Activated naive CD8-positive, alpha-beta T cell treated with anti-CD3 and anti-CD28 coated beads for 36 hours (primary cell): ENCODE measurements at regions not wholly inside any gene's neighbourhood (a gene's known extent, or its start where the extent isn't known, plus 50 kb on each side); places are given as distances from the start of the nearest gene placed in this dataset.
"Not testable (repeated sequence)": the region's sequence is repeated elsewhere in the genome, so short reads cannot be mapped to it uniquely, and the experiment has no call there.

Experiments used
- DNase-seq: peaks from one replicate; pipeline ENCODE4 v3.0.0; 2021
- H3K27ac Mint-ChIP-seq: one replicate; pipeline ENCODE4 v1.8.0; 2022; ENCODE audit warnings: mild to moderate bottlenecking, moderate library complexity, mixed read lengths
- H3K27me3 Mint-ChIP-seq: one replicate; pipeline ENCODE4 v1.8.0; 2022; ENCODE audit warnings: mild to moderate bottlenecking, mixed read lengths
- H3K36me3 Mint-ChIP-seq: one replicate; pipeline ENCODE4 v1.8.0; 2021; ENCODE audit warnings: mild to moderate bottlenecking, mixed read lengths
- H3K4me1 Mint-ChIP-seq: one replicate; pipeline ENCODE4 v1.8.0; 2021; ENCODE audit warnings: mixed read lengths
- H3K4me3 Mint-ChIP-seq: one replicate; pipeline ENCODE4 v1.8.0; 2022; ENCODE audit warnings: mild to moderate bottlenecking, moderate library complexity, mixed read lengths
- H3K9me3 Mint-ChIP-seq: one replicate; pipeline ENCODE4 v1.8.0; 2022; ENCODE audit warnings: mixed read lengths

DNA sequence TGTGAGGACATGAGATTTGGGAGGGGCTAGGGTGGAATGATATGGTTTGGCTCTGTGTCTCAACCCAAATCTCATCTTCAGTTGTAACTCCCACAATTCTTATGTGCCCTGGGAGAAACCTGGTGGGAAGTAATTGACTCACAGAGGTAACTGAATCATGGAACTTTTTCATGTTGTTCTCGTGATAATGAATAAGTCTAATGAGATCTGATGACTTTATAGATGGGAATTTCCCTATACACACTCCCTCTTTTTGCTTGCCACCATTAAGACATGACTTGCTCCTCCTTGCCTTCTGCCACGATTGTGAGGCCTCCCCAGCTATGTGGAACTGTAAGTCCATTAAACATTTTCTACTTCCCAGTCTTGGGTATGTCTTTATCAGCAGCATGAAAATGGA is 253.2 kb upstream of the GK2 start:
- Mint-ChIP-seq H3K9me3 (peaks cover 14% of the 10 kb centered on the region), H3K36me3 (peaks cover 2% of the 10 kb centered on the region), H3K27me3 (no peaks in the 10 kb centered on the region), H3K27ac (no peak overlapping the region), H3K4me3 (no peak overlapping the region), H3K4me1 (no peaks in the 10 kb centered on the region)
- no peak for DNase-seq

DNA sequence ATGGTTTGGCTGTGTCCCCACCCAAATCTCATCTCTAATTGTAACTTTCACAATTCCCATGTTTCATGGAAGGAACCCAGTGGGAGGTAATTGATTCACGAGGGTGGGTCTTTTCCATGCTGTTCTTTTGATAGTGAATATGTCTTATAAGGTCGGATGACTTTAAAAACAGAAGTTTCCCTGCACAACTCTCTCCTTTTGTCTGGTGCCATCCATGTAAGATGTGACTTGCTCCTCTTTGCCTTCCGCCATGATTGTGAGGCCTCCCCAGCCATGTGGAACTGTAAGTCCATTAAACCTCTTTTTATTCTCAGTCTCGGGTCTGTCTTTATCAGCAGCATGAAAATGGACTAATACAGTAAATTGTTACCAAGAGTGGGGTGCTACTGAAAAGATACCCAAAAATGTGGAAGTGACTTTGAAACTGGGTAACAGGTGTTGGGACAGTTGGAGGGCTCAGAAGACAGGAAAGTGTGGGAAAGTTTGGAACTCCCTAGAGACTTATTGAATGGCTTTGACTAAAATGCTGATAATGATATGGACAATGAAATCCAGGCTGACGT is 251.4 kb upstream of the GK2 start:
- H3K4me3 Mint-ChIP-seq, H3K4me1 Mint-ChIP-seq, H3K36me3 Mint-ChIP-seq, H3K27ac Mint-ChIP-seq, DNase-seq, H3K27me3 Mint-ChIP-seq: not testable (repeated sequence)
- H3K9me3 Mint-ChIP-seq: peaks cover 14% of the 10 kb centered on the region

DNA sequence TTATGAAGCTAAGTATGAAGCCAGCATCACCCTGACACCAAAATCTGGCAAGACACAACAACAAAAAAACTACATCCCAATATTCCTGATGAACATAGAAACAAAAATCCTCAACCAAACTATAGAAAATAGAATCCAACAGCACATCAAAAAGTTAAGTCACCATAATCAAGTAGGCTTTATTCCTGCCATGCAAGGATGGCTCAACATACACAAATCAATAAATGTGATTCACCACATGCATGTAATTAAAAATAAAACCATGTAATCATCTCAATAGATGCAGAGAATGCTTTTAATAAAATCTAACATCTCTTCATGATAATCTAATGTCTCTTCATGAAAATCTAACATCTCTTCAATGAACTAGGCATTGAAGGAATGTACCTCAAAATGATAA is 249.4 kb upstream of the GK2 start:
- peaks cover 2% of the 10 kb centered on the region for H3K36me3 Mint-ChIP-seq
- H3K27ac Mint-ChIP-seq: no peak overlapping the region
- peaks cover 14% of the 10 kb centered on the region for H3K9me3 Mint-ChIP-seq
- H3K4me1 Mint-ChIP-seq: no peaks in the 10 kb centered on the region
- peaks cover 3% of the 10 kb centered on the region for H3K27me3 Mint-ChIP-seq
- no peak overlapping the region for H3K4me3 Mint-ChIP-seq
- no peak for DNase-seq

DNA sequence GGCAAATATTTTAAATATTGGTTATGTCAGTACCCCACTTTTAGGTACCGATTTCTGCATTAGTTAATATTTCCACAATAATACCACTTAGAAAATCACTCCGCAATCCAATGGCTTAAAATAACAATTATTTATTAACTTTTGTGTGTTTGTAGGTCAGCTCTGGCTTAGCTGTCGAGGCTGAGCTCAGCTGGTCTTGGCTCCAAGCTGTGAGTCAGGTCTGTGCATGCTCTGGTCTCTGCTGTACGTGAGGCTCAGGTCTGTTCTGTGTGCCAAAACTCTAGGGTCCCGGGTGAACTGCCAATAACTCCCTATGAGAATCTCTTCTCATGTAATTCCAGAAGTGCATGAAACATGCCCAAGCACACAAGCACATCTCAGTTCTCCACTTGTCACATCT is 245.8 kb upstream of the GK2 start:
- H3K4me1 Mint-ChIP-seq: peaks cover 5% of the 10 kb centered on the region
- peaks cover 2% of the 10 kb centered on the region for H3K36me3 Mint-ChIP-seq
- no peak overlapping the region for H3K4me3 Mint-ChIP-seq
- peaks cover 3% of the 10 kb centered on the region for H3K27me3 Mint-ChIP-seq
- H3K27ac Mint-ChIP-seq: no peak overlapping the region
- no peak for DNase-seq
- peaks cover 9% of the 10 kb centered on the region for H3K9me3 Mint-ChIP-seq

DNA sequence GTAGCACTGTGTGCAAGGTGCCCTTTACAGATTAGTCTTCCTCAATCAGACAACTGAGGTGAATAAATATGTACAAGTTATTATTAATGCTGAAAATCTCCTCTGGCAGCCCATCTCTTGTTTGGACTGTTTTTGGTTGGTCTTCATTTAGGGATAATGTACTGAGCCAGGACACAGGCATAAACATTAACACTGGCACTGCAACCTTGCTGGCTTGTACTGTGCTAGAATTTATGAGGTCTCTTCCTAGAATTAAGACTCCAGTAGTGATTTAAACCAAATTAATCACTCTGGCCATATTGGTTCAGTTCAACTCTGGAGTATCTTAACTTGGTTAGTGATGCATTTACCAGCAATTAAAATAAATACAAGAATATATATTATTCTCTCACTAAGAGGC is 244.7 kb upstream of the GK2 start:
- Mint-ChIP-seq H3K4me3 (no peak overlapping the region), H3K27ac (no peak overlapping the region), H3K4me1 (peaks cover 5% of the 10 kb centered on the region), H3K27me3 (peaks cover 3% of the 10 kb centered on the region), H3K36me3 (peaks cover 2% of the 10 kb centered on the region), H3K9me3 (peaks cover 4% of the 10 kb centered on the region)
- DNase-seq: no peak

DNA sequence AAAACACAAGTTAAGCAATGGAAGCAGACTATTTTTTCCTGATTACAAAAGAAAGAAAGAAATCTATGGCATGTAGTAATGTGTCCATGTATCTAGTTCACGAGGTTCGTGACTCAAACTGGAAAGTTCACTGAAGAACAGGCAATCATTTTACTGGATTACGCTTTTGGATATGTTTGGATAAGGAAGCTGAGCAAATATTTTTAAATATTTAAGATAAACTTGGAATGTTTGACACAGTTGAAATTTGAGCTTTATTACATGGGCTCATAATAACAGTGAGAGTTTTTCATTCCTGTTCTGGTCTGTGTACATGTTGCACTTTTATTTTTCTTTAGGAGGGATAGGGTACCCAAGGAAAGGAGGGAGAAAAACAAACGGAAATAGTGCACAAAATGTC is 244.2 kb upstream of the GK2 start:
- Mint-ChIP-seq H3K27me3 (peaks cover 3% of the 10 kb centered on the region), H3K4me1 (peaks cover 5% of the 10 kb centered on the region), H3K36me3 (peaks cover under 1% of the 10 kb centered on the region), H3K27ac (no peak overlapping the region), H3K9me3 (peaks cover 2% of the 10 kb centered on the region), H3K4me3 (no peak overlapping the region)
- no peak for DNase-seq

DNA sequence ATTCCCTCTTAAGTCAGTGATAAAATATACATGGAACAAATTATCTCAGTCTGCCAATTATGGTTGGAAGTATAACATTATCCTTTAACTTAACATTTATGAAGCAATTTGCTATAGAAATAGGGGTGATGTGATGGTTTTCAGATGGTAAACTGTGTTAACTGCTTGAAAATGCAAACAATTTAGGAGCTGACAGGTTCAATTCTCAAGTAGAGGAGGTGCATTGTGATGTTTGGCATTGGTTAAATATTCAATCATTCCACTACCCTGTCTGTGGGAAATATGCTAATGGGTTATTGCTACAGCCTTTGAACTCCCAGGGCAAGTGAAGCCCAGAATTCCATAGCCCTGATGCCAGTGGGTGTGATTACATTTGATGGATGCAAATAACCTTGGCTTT is 243.4 kb upstream of the GK2 start:
- Mint-ChIP-seq H3K36me3 (no peaks in the 10 kb centered on the region), H3K4me3 (no peak overlapping the region), H3K27me3 (peaks cover 3% of the 10 kb centered on the region), H3K9me3 (no peaks in the 10 kb centered on the region), H3K27ac (no peak overlapping the region), H3K4me1 (peaks cover 5% of the 10 kb centered on the region)
- no peak for DNase-seq

DNA sequence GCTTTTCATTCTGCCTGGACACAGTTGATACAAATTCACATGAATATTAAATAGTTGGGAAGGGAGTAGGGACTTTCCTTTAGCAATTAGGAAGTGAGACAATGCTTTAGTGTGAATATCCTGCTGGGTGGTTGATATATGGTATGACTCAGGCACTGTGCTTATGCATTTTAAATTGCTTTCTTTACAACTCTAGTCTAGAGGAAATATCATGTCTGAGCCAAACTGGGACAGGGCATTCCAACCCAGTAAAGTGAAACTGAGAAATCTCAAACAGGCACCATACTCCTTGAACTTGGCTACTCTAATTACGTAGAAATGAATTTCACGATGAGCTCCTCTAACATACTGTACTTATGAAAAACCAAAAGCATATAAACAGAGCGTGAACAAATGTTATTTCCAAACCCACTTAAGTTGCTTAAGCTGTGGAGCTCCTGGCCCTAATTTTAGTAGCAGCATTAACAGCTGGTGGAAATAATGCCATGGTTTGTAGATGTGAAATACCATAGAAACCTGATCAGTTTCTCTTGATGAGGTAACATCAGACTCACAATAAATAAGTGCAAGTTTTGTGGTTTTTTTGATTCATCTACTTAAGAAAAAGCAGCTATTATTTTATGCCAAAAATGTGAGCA is 242.9 kb upstream of the GK2 start:
- Mint-ChIP-seq H3K27ac (no peak overlapping the region), H3K9me3 (no peaks in the 10 kb centered on the region)

DNA sequence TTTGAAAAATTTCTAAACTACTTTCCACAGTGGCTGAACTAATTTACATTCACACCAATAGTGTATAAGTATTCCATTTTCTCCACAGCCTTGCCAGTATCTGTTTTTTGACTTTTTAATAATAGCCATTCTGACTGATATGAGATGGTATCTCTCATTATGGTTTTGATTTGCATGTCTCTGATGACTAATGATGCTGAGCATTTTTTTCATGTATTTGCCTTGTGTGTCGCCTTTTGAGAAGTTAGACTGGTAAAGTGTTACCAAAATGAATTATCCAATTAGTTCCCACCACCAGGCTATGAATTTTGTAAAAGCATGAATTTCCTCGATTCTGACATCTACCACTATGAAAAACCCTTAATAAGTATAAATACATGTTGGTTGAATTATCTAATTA is 242.2 kb upstream of the GK2 start:
- DNase-seq: no peak
- Mint-ChIP-seq H3K4me3 (no peak overlapping the region), H3K4me1 (peaks cover 5% of the 10 kb centered on the region), H3K9me3 (no peaks in the 10 kb centered on the region), H3K27me3 (peaks cover 3% of the 10 kb centered on the region), H3K27ac (no peak overlapping the region), H3K36me3 (no peaks in the 10 kb centered on the region)

More for the DNA sequence above, 242.9 kb upstream of the GK2 start:
- DNase-seq: no peak
- no peaks in the 10 kb centered on the region for H3K36me3 Mint-ChIP-seq
- peaks cover 5% of the 10 kb centered on the region for H3K4me1 Mint-ChIP-seq
- no peak overlapping the region for H3K4me3 Mint-ChIP-seq
- peaks cover 3% of the 10 kb centered on the region for H3K27me3 Mint-ChIP-seq

DNA sequence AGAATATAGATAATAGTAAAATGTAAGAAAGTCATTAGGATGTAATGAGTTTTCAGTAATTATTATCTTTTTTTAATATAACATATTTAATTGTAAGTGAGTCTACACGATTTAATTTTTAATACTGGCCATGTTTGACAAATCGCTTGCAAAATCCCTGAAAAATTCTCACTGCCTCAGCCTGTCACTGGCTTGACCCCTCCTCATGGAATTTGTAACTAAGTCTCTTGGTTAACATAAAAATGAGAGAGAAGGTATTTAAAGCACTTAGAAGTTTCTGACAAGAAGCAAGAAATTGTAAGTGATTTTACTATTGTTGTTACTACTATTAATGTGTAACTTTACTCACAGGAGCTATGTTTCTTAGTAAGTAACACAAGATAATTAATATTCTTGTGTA is 237.9 kb upstream of the GK2 start:
- no peak for DNase-seq
- Mint-ChIP-seq H3K4me1 (peaks cover 5% of the 10 kb centered on the region), H3K27ac (no peak overlapping the region), H3K36me3 (no peaks in the 10 kb centered on the region), H3K9me3 (no peaks in the 10 kb centered on the region), H3K4me3 (no peak overlapping the region), H3K27me3 (peaks cover 4% of the 10 kb centered on the region)

DNA sequence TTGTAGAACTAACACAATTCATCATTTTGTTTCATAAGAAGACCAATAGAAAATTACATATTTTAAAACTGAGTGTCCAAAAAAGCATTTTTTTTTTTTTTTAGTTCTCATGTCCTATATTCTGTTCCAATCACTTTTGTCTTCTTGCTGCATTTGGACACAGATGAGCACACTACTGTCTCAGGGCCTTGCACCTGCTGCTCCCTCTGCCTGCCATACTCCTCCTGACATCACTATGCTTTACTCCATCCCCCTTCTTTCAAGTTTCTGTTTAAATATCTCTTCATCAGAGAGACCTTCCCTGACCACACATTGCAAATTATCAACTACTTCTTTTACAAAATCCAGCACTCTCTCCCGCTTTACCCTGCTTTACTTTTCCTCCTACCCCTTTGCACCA is 230.7 kb upstream of the GK2 start:
- H3K27me3 Mint-ChIP-seq: peaks cover 4% of the 10 kb centered on the region
- no peak overlapping the region for H3K4me3 Mint-ChIP-seq
- DNase-seq: no peak
- no peaks in the 10 kb centered on the region for H3K4me1 Mint-ChIP-seq
- no peaks in the 10 kb centered on the region for H3K36me3 Mint-ChIP-seq
- H3K9me3 Mint-ChIP-seq: no peaks in the 10 kb centered on the region
- H3K27ac Mint-ChIP-seq: no peak overlapping the region

DNA sequence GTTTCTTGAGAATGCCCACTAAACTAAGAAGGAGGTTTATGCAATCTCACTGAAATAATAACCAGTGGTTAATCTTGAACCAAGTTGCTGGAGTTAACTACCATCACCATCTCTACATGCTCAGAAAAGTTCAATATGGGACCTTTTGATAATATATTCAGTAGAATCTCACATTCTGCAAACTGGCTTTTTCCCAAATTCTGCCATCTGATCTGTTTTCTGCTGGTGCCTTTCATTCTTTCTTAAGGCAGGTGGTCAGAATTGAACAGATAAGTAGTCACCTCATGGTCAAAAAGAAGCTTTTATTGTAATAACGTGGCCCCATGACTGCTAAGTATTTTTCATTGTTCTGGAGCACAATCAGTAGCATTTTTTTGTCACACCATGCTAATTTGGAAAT is 229.0 kb upstream of the GK2 start:
- H3K4me1 Mint-ChIP-seq: no peaks in the 10 kb centered on the region
- H3K4me3 Mint-ChIP-seq: no peak overlapping the region
- peaks cover 4% of the 10 kb centered on the region for H3K27me3 Mint-ChIP-seq
- H3K36me3 Mint-ChIP-seq: no peaks in the 10 kb centered on the region
- no peaks in the 10 kb centered on the region for H3K9me3 Mint-ChIP-seq
- H3K27ac Mint-ChIP-seq: no peak overlapping the region
- DNase-seq: no peak

DNA sequence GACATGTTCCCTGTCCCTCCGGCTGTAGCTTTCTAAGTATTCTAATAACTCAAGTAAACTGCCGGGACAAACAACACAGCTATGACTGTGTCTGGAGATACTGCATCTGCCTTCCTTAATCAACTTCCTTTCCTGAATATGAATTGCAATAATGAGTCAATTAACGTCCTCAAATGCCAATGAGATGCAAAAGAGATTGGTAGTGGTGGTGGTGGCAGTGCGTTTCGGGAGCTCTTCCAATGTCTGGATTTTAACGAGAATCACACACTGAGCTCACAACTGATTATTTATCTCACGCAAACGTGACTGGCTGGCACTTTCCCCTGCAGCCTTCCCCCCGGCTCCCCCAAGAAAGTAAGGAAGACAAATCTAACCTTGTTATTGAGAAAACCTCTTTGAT is 226.1 kb upstream of the GK2 start:
- H3K27me3 Mint-ChIP-seq: no peaks in the 10 kb centered on the region
- H3K9me3 Mint-ChIP-seq: no peaks in the 10 kb centered on the region
- H3K4me3 Mint-ChIP-seq: no peak overlapping the region

DNA sequence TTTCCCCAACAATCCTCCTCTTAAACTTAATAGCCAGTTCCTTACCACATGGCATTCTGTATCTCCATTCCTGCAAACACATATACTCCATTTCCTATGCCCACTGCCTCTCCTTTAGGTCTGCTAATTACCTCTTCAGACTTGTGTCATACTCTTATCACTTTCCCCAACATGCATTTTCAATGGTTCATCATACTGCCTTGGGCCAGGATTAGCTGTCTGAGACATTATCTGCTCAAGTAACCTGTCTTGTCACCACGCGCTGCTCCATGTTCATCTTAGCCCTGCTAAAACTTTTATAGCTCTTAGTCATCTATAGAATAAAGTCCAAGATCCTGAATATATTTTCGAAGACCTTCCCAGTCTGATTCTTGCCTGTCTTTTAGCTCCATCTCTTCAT is 224.1 kb upstream of the GK2 start:
- H3K27me3 Mint-ChIP-seq: no peaks in the 10 kb centered on the region
- no peaks in the 10 kb centered on the region for H3K36me3 Mint-ChIP-seq
- no peaks in the 10 kb centered on the region for H3K9me3 Mint-ChIP-seq
- no peak for DNase-seq
- H3K4me1 Mint-ChIP-seq: no peaks in the 10 kb centered on the region
- no peak overlapping the region for H3K4me3 Mint-ChIP-seq
- no peak overlapping the region for H3K27ac Mint-ChIP-seq

More for the DNA sequence above, 226.1 kb upstream of the GK2 start:
- Mint-ChIP-seq H3K27ac (no peak overlapping the region), H3K4me1 (no peaks in the 10 kb centered on the region), H3K36me3 (no peaks in the 10 kb centered on the region)
- no peak for DNase-seq

DNA sequence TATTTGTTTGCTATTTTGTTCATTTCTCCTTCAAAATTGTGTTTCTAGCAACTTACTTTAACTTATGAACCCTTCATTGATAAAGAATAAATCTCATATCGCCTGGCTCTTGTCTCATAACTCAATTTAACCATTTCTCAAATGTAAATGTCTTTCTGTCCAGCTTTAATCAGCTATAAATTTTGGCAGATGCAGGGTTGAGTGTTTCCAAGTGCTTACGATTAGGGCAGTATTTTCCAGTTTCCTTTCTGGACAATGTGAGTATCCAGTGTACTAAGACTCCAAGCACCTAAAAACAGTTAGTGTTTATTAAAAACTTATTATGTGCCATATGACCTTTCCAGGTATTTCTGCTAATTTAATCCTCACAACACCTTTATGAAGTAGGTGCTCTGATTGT is 218.6 kb upstream of the GK2 start:
- peaks cover 6% of the 10 kb centered on the region for H3K4me1 Mint-ChIP-seq
- no peaks in the 10 kb centered on the region for H3K27me3 Mint-ChIP-seq
- H3K9me3 Mint-ChIP-seq: no peaks in the 10 kb centered on the region
- no peak overlapping the region for H3K27ac Mint-ChIP-seq
- no peak overlapping the region for H3K4me3 Mint-ChIP-seq
- DNase-seq: no peak
- no peaks in the 10 kb centered on the region for H3K36me3 Mint-ChIP-seq

DNA sequence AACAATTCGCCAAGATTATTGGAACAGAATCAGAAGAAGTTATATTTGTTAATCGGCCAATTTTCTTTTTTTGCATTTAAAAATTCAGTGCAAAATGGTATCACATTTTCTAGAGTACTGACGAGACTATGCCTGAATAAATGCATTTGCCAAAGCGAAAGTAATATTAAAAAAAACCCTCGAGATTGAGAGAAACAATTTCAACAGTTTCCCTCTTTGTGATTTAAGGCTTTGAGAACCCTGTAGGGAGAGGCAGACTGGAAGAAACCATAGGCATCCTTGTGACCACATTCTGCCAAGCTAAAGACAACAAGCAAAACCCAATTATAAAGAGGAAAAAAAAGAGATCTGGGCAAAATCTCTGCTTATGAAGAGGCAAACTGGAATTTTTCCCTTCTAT is 218.1 kb upstream of the GK2 start:
- Mint-ChIP-seq H3K36me3 (no peaks in the 10 kb centered on the region), H3K4me1 (peaks cover 6% of the 10 kb centered on the region), H3K27me3 (no peaks in the 10 kb centered on the region), H3K27ac (no peak overlapping the region), H3K9me3 (no peaks in the 10 kb centered on the region), H3K4me3 (no peak overlapping the region)
- DNase-seq: no peak
